AML-193 (cell line): ENCODE measurements at regions not wholly inside any gene's neighbourhood (a gene's known extent, or its start where the extent isn't known, plus 50 kb on each side); places are given as distances from the start of the nearest gene placed in this dataset.

Experiments
- DNase-seq, 2 experiments: peaks; one replicate each; lab custom pipeline; 2025; lab: John Stamatoyannopoulos, UW

- peak; percentile 46 to 57 for DNase-seq
These were observed 56.1 kb upstream of the STK24 start for GRCh38 chr13:98632961-98633360.

- no peak for DNase-seq
These were observed 52.1 kb upstream of the STK24 start for GRCh38 chr13:98629055-98629454.
